ENCODE measurements at regions not wholly inside any gene's neighbourhood (a gene's known extent, or its start where the extent isn't known, plus 50 kb on each side); places are given as distances from the start of the nearest gene placed in this dataset.

GRCh38 chr11:43071338-43071737 lies 240.5 kb upstream of the API5 start:
- in situ Hi-C loops (cut with MboI; ENCODE audit: low pct_unique_long_range_greater_than_20kb, low sequenced_read_pairs, unreplicated experiment): no loop called here
- no peak for TF ChIP-seq CTCF (IDR thresholded peaks at IDR 0.05; ENCODE audit: extremely low read depth, insufficient read depth, missing control alignments)
- no peak for DNase-seq (ENCODE audit: low spot score)

- no peak for DNase-seq (ENCODE audit: low spot score)
- no peak for TF ChIP-seq CTCF (IDR thresholded peaks at IDR 0.05; ENCODE audit: extremely low read depth, insufficient read depth, missing control alignments)
- in situ Hi-C loops (cut with MboI; ENCODE audit: low pct_unique_long_range_greater_than_20kb, low sequenced_read_pairs, unreplicated experiment): no loop called here
Observed at GRCh38 chr11:43072096-43072495, 239.7 kb upstream of the API5 start.

GRCh38 chr11:43072911-43073310 lies 238.9 kb upstream of the API5 start:
- in situ Hi-C loops (cut with MboI; ENCODE audit: low pct_unique_long_range_greater_than_20kb, low sequenced_read_pairs, unreplicated experiment): no loop called here
- no peak for DNase-seq (ENCODE audit: low spot score)
- no peak for TF ChIP-seq CTCF (IDR thresholded peaks at IDR 0.05; ENCODE audit: extremely low read depth, insufficient read depth, missing control alignments)

- TF ChIP-seq CTCF (IDR thresholded peaks at IDR 0.05; ENCODE audit: extremely low read depth, insufficient read depth, missing control alignments): no peak
- DNase-seq (ENCODE audit: low spot score): no peak
- in situ Hi-C loops (cut with MboI; ENCODE audit: low pct_unique_long_range_greater_than_20kb, low sequenced_read_pairs, unreplicated experiment): no loop called here
Observed at GRCh38 chr11:43074810-43075209, 237.0 kb upstream of the API5 start.

GRCh38 chr11:43101113-43101512 lies 210.7 kb upstream of the API5 start:
- in situ Hi-C loops (cut with MboI; ENCODE audit: low pct_unique_long_range_greater_than_20kb, low sequenced_read_pairs, unreplicated experiment): no loop called here
- TF ChIP-seq CTCF (IDR thresholded peaks at IDR 0.05; ENCODE audit: extremely low read depth, insufficient read depth, missing control alignments): no peak
- DNase-seq (ENCODE audit: low spot score): no peak

- in situ Hi-C loops (cut with MboI; ENCODE audit: low pct_unique_long_range_greater_than_20kb, low sequenced_read_pairs, unreplicated experiment): no loop called here
- TF ChIP-seq CTCF (IDR thresholded peaks at IDR 0.05; ENCODE audit: extremely low read depth, insufficient read depth, missing control alignments): no peak
- no peak for DNase-seq (ENCODE audit: low spot score)
Observed at GRCh38 chr11:43116071-43116470, 195.7 kb upstream of the API5 start.
